Hepatic stellate cell (primary cell): ENCODE measurements at regions not wholly inside any gene's neighbourhood (a gene's known extent, or its start where the extent isn't known, plus 50 kb on each side); places are given as distances from the start of the nearest gene placed in this dataset.

Experiments
- DNase-seq: peaks from one replicate; pipeline ENCODE4 v3.0.0; 2011; ENCODE audit warnings: low spot score

GRCh38 chr2:183214680-183215079, 90.4 kb downstream of the NUP35 start:
- DNase-seq = no peak

GRCh38 chr2:183215917-183216316, 91.7 kb downstream of the NUP35 start:
- no peak for DNase-seq

GRCh38 chr2:183219888-183220287, 95.6 kb downstream of the NUP35 start:
- no peak for DNase-seq

GRCh38 chr2:183222751-183223150, 98.5 kb downstream of the NUP35 start:
- no peak for DNase-seq

- no peak for DNase-seq
These were observed 100.7 kb downstream of the NUP35 start for GRCh38 chr2:183224948-183225347.

GRCh38 chr2:183227176-183227575, 102.9 kb downstream of the NUP35 start:
- DNase-seq = no peak

GRCh38 chr2:183229386-183229785, 105.1 kb downstream of the NUP35 start:
- peak; percentile 5 for DNase-seq

- DNase-seq = no peak
These were observed 108.1 kb downstream of the NUP35 start for GRCh38 chr2:183232161-183232865.

- DNase-seq = peak; percentile 4
These were observed 118.7 kb downstream of the NUP35 start for GRCh38 chr2:183242937-183243336.

- no peak for DNase-seq
These were observed 119.5 kb downstream of the NUP35 start for GRCh38 chr2:183243758-183244157.

- no peak for DNase-seq
These were observed 120.1 kb downstream of the NUP35 start for GRCh38 chr2:183244300-183244844.

GRCh38 chr2:183248866-183249567, 124.8 kb downstream of the NUP35 start:
- peak; percentile 12 for DNase-seq

GRCh38 chr2:183250061-183250460, 125.8 kb downstream of the NUP35 start:
- DNase-seq = no peak

- DNase-seq = no peak
These were observed 126.2 kb downstream of the NUP35 start for GRCh38 chr2:183250472-183250871.

GRCh38 chr2:183253441-183254130, 129.3 kb downstream of the NUP35 start:
- peak; percentile 7 for DNase-seq

GRCh38 chr2:183255411-183255810, 131.2 kb downstream of the NUP35 start:
- no peak for DNase-seq

- no peak for DNase-seq
These were observed 135.7 kb downstream of the NUP35 start for GRCh38 chr2:183259921-183260320.

- no peak for DNase-seq
These were observed 136.3 kb downstream of the NUP35 start for GRCh38 chr2:183260527-183260926.

GRCh38 chr2:183264890-183265535, 140.8 kb downstream of the NUP35 start:
- DNase-seq = no peak

GRCh38 chr2:183267148-183267827, 143.0 kb downstream of the NUP35 start:
- no peak for DNase-seq

GRCh38 chr2:183269956-183270355, 145.7 kb downstream of the NUP35 start:
- no peak for DNase-seq

- no peak for DNase-seq
These were observed 159.0 kb downstream of the NUP35 start for GRCh38 chr2:183283209-183283608.
